ENCODE measurements at regions not wholly inside any gene's neighbourhood (a gene's known extent, or its start where the extent isn't known, plus 50 kb on each side); places are given as distances from the start of the nearest gene placed in this dataset.
A peak's percentile ranks its signal among the peaks of the same experiment; 100 is the strongest.

DNA sequence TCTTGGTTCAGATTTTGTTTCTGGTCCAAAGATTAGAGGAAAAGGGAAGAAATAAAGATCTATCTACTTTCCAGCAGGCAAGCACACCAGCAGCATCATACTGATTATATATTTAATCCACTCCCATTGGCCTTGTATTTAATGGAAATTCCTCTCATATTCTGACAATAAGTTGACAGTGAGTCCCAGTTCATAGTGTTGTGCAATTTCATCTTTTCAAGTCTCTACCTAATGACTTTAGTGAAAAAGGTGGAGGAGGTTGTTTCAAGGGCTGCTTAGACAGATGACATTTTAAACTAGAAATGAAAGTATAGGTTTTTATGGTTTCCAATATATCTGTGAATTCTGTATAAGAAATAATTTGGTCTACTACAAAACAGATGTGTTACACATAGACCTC lies 298.6 kb downstream of the PABPC4L start:
- FAIRE-seq (no peak), DNase-seq (ENCODE audit: low spot score in 2 of 2) (no peak)

DNA sequence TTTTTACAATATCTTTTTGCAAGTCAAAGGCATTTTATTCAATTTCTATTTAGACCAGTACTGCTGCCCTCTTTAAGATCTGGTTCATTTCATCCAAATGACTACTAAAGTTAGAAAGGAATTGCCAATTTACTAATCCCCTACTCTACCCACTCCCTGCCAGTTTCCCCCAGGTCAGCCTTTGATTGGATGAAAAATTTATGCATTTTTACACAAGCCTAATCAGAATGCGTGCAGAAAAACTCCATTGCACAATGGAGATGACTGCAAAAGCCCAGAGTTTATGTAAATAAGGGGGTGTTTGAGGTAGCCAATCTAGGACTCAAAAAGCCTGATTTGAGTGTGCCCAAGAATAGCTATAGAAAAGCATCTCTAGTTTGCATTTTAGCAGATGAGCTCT lies 310.6 kb downstream of the PABPC4L start:
- no peak for FAIRE-seq
- DNase-seq (ENCODE audit: low spot score in 2 of 2), result no peak

DNA sequence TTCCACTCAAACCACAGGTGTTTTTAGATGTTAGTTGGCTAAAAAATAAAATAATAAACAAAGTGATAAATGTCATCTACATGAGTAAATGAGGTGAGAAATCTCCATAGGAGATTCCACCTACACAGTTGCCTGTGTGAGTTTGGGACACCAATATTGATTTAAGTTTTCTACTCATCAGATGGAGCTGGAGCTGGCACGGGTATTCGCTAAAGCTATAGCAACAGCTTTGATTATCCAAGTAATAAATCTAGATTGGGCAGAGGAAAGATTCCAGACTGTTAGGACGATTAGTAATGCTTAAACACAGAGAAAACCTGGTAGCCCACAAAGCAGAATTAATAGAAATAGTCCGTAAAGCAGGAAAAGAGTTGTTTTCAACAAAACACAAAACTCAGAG lies 313.9 kb downstream of the PABPC4L start:
- FAIRE-seq, result no peak
- DNase-seq (ENCODE audit: low spot score in 2 of 2), result no peak

DNA sequence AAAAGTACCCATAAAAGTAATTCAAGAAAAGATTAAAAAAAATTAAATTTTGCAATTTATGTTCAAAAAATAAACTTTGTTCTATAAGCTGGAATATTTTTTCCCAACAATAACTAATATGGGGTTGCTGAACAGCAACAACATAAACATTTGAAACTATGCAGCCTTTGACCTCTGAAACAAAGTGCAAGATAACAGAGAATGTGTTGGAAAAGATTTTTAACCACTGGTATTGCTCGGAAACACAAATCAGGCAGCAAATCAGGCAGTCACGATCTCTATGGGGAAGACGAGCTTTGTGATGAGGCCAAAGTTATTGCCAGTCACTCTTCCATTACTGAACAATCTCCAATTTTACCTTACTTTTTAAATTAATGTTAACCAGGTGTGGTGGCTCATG lies 332.1 kb downstream of the PABPC4L start:
- no peak for FAIRE-seq
- DNase-seq (ENCODE audit: low spot score in 2 of 2), result no peak

DNA sequence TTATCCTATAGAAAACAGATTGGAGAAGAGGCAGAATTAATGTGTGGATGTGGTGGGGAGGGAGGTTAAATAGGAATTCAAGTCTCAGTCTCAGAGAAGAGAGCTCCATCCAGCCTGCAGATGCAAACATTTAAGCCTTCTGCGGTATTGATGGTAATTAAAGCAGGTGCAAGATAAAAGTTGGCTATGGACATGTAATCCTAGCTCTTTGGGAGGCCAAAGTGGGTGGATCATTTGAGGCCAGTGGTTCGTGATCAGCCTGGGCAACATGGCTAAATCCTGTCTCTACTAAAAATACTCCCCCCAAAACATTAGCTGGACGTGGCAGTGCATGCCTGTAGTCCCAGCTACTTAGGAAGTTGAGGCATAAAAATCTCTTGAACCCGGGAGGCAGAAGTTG lies 332.7 kb downstream of the PABPC4L start:
- DNase-seq (ENCODE audit: low spot score in 2 of 2) (no peak), FAIRE-seq (no peak)

DNA sequence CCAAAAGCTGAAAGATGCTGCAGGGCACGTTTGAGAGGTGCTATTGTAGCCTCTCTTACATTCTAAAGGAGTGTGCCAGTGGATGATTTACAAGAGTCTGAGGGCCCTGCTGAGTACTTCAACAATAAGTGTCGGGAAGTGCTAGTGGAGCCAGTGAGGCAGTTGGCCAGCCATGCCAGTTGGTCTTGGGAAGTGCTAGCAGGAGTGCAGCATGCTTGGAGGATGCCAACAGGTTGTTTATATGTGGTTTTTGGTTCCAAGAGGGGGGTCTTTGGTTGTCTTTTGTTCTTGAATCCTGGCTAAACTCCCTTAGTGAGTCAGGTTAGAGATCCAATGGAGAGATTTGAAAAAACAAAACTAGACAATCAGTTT lies 335.3 kb downstream of the PABPC4L start:
- FAIRE-seq (no peak), DNase-seq (ENCODE audit: low spot score in 2 of 2) (no peak)

DNA sequence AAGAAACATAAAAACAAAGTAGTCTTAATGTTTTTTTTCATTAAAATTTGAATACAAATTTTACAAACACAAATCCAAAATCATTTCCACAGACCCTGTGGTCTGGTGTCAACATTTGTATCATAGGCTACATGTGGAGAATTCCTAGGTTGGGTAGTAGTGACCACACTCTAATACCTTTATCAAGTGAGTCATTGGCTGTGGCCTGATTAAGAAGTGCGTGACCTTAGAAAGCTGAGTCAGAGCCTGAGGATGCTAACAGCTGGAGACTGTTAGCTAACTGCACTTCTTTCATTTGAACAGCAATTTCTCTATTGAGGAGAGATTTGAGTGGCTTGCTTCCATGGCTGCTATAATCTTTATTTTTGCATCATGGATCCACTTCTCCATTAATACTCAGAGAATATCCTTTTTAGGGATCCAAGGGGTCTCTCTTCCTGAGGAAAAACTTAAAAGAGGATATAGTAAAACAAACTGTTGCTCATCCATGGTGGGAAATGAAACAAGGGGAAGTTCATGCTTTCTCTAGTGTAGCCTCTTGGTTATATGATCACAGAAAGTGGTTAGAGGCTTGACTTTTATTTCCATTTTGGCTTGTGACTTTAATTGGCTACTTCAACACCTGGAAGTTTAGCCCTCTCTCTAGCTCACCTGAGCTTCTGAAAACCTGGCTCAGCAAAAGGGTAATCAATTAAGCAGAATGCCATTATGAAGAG lies 335.8 kb downstream of the PABPC4L start:
- no peak for FAIRE-seq
- no peak for DNase-seq (ENCODE audit: low spot score in 2 of 2)

DNA sequence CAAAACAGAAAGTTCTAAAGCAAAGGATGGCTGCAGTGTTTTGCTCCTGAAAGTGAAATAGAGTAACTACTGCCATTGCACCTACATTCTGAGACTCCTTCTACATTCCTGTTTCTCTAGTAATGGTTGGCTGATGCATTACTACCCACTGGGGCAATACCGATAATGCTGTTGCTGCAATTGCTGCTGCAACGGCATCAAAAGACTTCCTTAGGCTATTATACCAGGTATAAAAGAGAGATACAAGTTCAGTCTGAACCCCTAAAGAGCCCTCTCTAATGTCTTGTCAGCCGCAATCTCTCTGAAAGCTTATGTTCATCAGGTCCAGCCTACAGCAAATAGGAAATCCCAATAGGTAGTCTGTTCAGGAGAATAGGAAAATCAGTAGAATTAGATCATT lies 338.4 kb downstream of the PABPC4L start:
- FAIRE-seq (no peak), DNase-seq (ENCODE audit: low spot score in 2 of 2) (no peak)

DNA sequence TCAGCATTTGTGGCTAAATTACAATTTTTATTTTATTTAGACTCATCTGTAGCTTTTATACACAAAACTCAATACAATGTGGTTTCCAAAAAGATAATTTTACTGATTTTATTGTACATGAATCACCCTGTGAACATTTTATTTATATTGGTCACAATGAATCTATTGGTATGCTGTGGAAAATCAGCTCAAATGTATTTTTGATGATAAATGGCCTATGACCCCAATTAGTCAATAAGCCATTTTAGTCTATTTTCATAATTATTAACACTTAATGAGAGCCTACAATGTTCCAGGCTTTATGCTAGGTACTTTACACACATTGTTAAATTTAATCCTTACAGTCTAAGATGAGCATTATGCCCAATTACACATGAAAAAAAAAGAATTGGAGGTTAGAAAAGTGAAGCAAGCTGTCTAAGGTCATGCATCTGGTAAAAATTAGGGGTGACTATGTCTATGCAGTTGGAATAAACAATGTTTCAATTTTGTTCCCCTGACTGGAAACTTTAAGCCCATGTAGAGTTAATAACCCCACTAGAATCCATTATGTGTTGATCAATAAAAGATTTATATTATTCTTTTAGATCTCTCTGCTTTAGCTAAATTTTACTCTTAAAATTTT lies 344.7 kb downstream of the PABPC4L start:
- FAIRE-seq (no peak), DNase-seq (ENCODE audit: low spot score in 2 of 2) (no peak)

DNA sequence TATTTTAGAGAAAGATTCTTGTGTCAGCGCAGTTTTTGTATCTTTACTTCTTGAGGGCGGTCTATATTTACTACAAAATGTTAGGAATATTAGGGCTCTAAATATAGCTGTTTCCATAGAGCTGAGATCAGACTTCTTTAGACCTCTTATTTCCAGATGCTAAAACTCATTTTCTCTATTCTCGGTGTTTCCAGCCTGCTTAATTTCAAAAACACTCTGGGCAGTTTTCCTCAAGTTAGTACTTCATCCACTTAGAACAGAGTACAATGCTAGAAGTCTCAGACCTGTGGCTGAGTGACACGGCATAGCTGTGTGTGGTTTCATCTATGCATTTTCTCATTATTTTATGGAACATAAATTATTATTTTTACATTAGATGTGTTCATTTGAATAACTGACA lies 346.6 kb downstream of the PABPC4L start:
- DNase-seq (ENCODE audit: low spot score in 2 of 2) (no peak), FAIRE-seq (no peak)

DNA sequence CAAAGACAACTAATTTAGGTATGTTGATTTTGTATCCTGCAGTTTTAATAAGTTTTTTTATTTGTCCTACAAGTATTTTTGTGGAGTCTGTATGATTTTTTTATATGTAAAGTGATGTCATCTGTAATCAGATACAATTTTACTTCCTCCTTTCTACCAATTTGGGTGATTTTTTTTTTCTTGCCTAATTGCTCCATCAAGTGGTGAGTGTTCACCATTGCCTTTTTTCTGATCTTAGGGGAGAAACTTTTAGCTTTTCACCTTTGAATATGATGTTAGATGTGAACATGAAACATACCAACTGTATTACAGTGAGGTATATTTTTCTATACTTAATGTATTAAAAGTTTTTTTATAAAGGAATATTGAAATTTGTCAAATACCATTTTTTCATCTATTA lies 362.3 kb downstream of the PABPC4L start:
- no peak for FAIRE-seq
- DNase-seq (ENCODE audit: low spot score in 2 of 2), result no peak

DNA sequence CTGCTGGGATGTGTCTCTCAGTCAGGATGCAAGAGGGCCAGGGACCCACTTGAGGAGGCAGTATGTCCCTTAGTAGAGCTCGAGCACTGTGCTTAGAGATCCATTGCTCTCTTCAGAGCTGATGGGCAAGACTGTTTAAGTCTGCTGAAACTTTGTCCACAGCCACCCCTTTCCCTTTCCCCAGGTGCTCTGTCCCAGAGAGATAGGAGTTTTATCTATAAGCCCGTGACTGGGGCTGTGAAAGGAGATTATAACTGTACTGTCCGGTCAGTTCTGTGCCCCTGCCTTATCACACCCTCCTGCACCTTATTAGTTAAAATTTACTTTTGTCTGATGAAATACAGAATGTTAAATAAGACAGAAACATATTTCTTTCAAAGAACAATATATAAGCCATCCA lies 378.4 kb downstream of the PABPC4L start:
- DNase-seq (ENCODE audit: low spot score in 2 of 2), result no peak
- no peak for FAIRE-seq

DNA sequence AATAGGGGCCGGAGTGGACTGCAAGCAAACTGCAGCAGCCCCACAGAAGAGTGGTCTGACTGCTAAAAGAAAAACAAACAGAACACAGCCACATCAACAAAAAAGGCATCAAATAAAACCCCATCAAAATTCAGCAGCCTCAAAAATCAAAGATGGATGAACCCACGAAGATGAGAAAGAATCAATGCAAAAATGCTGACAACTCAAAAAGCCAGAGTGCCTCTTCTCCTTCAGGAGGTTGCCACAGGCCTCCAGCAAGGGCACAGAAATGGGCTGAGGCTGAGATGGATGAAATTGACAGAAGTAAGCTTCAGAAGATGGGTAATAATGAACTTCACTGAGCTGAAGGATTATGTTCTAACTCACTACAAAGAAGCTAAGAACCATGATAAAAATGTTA lies 388.6 kb downstream of the PABPC4L start:
- DNase-seq (ENCODE audit: low spot score in 2 of 2) (no peak), FAIRE-seq (no peak)

DNA sequence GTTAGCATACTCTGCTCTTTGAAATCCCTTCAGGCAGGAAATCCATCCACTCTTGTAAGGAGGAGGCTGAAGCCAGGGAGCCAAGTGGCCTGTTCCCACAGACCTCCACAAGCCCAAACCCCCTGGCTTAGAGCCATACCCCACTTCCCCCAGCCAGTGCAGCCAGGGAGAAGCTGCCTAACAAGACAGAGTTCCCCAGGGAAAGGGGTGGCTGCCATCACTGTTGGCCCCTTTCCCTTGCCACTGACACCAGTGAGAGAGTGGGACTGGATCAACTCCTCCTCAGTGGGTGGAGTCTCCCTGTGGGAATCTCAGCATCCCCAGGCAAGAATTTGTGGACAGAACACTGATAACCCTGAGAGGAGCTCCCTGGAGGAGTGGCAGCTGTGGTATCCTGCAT lies 389.4 kb downstream of the PABPC4L start:
- no peak for FAIRE-seq
- DNase-seq (ENCODE audit: low spot score in 2 of 2), result no peak

DNA sequence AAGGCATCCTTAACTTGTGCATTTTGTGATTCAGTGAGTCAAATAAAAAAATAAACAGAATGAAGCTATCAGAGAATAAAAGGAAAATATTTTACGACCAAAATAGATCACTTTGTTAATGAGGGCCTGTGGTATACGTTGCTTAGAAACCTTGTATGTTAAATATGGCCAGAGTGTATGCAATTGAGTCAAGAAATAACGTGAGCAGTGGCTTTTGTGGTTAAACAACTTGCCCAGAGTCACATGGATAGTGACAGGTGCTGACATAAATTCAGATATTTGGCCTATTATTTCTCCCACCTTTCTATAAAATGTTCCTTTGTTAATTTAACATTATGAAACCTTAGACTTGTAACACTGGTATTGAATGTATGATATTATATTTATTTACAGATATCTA lies 393.4 kb downstream of the PABPC4L start:
- no peak for FAIRE-seq
- no peak for DNase-seq (ENCODE audit: low spot score in 2 of 2)

DNA sequence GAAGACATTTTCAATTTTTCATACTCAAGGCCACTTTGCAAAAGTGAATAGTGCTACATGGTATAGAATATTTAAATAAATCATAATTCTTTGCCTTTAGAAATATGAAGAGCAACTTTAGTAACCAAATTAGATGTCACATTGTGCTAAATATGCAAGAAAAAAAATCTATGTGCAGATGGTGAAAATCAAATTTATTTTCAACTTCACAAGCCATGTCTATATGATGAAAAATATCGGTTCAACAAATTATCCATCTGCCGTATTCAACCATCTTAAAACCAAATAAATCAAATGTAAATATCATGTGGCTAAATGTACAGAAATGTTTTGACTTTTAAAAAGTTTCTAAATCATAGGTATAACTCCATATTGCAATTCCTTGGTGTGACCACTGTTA lies 398.2 kb downstream of the PABPC4L start:
- FAIRE-seq, result no peak
- DNase-seq (ENCODE audit: low spot score in 2 of 2), result no peak

DNA sequence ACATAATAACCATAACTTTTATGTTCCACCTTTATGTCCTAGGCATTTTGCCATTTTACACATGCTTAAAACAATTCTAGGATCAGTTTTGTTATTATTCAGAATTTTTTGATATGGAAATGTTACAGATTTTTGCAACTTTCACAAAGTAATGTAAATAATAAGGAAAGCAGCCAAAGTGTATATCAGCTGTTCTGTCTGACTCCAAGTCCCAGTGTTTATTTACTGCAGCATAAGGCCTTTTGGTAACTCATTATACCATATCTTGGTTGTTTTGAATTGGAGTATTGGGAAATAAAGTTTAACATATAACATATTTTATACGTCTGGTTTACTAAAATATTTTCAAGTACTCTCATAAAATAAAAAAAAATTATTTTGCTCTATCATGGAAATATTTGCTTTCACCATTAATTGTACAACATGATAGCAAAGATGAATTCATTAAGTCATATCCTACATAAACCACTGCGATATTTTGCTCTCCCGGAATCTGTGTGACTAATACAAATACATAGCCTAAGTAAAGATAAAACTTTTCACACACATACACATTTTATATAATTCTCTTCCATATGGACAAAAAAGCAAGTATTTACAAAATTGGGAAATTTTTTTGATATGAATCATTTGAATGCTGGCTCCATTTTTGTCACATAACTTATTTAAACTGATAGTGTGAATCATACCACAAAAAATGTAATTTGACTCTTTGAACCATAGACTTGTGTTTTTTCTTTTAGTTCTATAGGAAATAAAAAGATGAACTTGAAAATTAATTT lies 399.0 kb downstream of the PABPC4L start:
- peak; percentile 50 for FAIRE-seq
- DNase-seq (ENCODE audit: low spot score in 2 of 2), result no peak

DNA sequence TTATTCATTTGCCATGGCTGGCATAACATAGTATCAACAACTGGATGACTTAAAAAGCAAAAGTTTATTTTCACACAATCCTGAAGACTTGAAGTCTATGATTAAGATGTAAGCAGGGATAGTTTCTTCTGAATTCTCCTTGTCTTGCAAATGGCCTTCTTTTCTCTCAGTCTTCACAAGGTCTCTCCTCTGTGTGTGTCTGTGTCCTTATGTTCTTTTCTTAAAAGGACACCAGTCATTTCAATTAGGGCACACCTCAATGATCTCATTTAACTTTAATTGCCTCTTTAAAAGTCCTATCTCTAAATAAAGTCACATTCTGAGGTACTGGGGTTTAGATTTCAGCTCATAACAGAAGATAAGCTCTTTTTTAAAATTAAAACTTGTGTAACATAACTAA lies 399.7 kb downstream of the PABPC4L start:
- FAIRE-seq, result no peak
- DNase-seq (ENCODE audit: low spot score in 2 of 2), result no peak

DNA sequence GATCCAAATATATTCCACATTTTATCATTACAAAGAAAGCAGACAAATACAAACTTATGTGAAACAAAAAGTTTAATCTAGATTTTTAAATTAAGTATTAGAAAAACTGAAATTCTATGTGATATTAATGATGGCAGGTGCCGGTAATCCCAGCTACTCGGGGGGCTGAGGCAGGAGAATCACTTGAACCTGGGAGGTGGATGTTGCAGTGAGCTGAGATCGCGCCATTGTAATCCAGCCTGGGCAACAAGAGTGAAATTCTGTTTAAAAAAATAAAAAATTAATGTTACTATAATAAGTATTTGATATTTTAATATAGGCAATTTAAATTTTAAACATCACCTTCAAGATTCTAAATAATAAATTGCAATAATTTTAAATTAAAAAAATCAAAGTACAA lies 400.6 kb downstream of the PABPC4L start:
- FAIRE-seq (peak; percentile 72), DNase-seq (ENCODE audit: low spot score in 2 of 2) (no peak)

DNA sequence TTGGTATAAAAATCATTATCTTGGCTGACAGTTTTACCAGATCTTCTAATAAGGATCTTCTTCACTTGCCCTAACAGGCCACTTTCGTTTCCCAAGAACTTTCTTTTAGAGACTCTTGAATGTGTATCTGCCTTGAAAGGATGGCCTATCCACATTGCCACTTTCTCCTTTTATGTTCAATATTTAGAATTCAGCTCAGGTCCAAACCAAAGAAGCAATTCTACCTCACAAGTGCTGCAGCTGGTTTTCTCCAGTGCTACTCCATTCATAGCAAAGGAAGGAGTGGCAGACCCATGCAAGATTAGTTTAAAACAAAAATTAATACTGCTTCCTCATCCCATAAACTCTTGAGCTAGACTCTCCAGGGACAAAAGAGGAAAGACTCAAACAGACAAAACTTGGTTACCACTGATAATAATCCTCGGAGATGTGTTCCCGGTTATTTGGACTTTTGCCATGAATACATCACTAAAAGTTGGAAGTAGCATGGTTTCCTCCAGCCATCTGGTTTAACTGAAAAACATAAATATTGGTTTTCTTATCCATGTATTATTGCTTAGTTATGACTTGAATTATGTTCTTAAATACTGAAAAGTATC lies 401.8 kb downstream of the PABPC4L start:
- DNase-seq (ENCODE audit: low spot score in 2 of 2) (no peak), FAIRE-seq (no peak)

DNA sequence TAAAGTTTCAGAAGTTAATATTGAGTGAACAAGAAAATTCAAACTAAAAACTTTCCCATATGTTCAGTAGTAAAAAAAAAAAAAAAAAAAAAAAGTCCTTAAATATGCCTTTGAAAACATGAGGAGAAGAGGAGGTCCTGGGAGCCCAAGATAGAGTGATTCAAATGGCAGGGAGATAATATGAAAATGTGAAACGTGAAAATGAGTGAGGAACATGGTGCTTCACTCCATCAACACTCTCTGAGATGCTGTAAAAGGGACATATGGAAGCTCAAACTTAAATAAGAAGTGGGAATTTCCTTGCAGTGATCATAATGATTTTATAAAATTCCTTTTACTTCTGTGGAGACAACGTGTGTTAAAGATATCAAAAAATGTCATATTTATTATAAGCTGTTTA lies 423.9 kb downstream of the PABPC4L start:
- FAIRE-seq, result no peak
- no peak for DNase-seq (ENCODE audit: low spot score in 2 of 2)

DNA sequence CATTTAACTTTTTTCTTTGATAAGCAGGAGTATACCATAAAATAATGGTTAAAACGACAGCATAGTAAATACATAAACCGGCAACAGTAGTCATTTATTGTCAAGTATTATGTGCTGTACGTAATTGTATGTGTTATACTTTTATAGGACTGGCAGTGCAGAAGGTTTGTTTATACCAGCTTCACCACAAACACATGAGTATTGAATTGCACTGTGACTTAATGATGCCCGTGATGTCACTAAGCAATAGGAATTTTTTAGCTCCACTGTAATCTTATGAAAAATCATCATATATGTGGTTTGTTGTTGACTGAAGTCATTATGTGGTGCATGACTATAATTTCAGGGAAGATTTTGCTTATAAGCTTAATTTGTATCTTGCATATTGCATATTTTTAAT lies 424.6 kb downstream of the PABPC4L start:
- DNase-seq (ENCODE audit: low spot score in 2 of 2) (no peak), FAIRE-seq (no peak)

Measured in frontal cortex (tissue), 3 donors.